GM12873 (cell line): ENCODE measurements at regions not wholly inside any gene's neighbourhood (a gene's known extent, or its start where the extent isn't known, plus 50 kb on each side); places are given as distances from the start of the nearest gene placed in this dataset.

Experiments used
- CTCF ChIP-seq: IDR thresholded peaks from 2 replicates; pipeline ENCODE4 v1.5.1; 2012; ENCODE audit warnings: low read depth, mild to moderate bottlenecking, moderate library complexity, low read length, control low read depth; ENCODE audit not compliant: insufficient read depth; ENCODE audit errors: missing control alignments

- TF ChIP-seq CTCF = no peak
These were observed 64.0 kb upstream of the PHACTR2 start for GRCh38 chr6:143613749-143614148.

- TF ChIP-seq CTCF = no peak
These were observed 65.6 kb upstream of the PHACTR2 start for GRCh38 chr6:143612186-143612585.

DNA sequence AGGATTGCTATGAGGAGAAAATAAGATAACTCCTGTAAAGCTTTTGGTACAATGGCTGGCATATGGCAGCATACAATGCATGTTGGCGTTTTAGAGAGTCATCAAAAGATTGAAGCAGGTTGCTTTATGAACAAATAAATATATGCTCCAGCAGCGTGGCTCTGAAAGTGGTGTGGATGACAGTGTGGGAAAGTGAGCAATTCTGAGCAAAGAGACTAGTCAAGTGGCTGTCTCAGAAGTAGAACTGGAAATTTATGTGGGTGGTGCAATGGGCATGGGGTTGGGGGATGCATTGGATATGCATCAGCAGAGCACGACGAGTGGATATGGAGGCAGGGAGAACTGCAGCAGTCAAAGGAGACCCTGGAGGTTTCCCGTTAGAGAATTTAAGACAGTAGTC lies 66.2 kb upstream of the PHACTR2 start:
- TF ChIP-seq CTCF = no peak

DNA sequence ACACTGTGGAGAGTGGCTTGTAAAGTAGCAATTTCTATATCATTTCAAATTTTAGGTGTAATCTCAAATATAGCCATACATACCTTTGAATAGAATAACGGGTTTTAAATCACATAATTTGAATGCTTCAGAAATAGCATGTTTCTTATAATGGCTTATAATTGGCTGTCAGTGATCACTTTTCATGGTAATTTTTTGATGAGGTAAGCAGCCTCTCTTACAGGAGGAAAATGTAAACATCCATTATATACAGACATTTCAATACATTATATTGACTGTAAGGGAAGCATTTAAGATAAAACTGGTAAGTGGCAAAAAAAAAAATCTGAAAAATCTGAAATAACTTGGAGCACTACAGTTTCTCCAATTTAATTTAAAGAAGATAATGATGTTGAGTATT lies 67.8 kb upstream of the PHACTR2 start:
- TF ChIP-seq CTCF = no peak

- no peak for TF ChIP-seq CTCF
These were observed 68.3 kb upstream of the PHACTR2 start for GRCh38 chr6:143609501-143609900.

GRCh38 chr6:143608906-143609305 lies 68.9 kb upstream of the PHACTR2 start:
- TF ChIP-seq CTCF = no peak

DNA sequence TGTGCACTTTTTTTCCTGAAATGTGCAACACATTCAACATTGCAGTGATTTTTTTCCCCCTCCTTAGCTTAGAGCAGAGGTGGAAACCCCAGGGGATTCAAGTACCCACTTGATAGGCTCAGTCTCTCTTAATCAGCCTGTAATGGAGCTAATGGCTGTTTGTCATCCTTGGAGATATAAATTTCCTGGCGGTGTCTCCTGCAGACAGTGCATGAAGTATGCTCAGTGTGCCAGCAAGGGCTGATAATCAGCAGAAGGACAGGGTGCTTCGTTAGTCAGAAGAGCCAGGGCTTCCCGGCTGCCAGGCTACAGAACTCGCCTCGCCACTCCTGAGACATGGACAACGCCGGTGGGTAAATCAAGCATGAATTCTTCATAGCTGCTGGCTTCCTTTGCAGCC lies 69.8 kb upstream of the PHACTR2 start:
- no peak for TF ChIP-seq CTCF
